GM19328 (cell line): ENCODE measurements at regions not wholly inside any gene's neighbourhood (a gene's known extent, or its start where the extent isn't known, plus 50 kb on each side); places are given as distances from the start of the nearest gene placed in this dataset.

Experiments
- ATAC-seq: cut with Tn5 transposase; IDR thresholded peaks from one replicate; pipeline ENCODE4 v1.9.1; 2021; ENCODE audit warnings: mild to moderate bottlenecking, moderate library complexity; ENCODE audit not compliant: unreplicated experiment

- no peak for ATAC-seq
These were observed 1383.1 kb upstream of the ADGRL2 start for GRCh38 chr1:80417671-80418070.

GRCh38 chr1:80413969-80414368 is 1386.8 kb upstream of the ADGRL2 start:
- ATAC-seq = no peak

- ATAC-seq = no peak
These were observed 1390.5 kb upstream of the ADGRL2 start for GRCh38 chr1:80410233-80410632.

GRCh38 chr1:80403471-80403893 is 1397.0 kb upstream of the ADGRL4 start:
- ATAC-seq = no peak

GRCh38 chr1:80402625-80403024 is 1396.1 kb upstream of the ADGRL4 start:
- ATAC-seq = no peak

GRCh38 chr1:80401757-80402156 is 1395.2 kb upstream of the ADGRL4 start:
- no peak for ATAC-seq

GRCh38 chr1:80392529-80392928 is 1386.0 kb upstream of the ADGRL4 start:
- no peak for ATAC-seq

GRCh38 chr1:80385650-80386049 is 1379.1 kb upstream of the ADGRL4 start:
- no peak for ATAC-seq

GRCh38 chr1:80384959-80385358 is 1378.4 kb upstream of the ADGRL4 start:
- ATAC-seq = no peak

GRCh38 chr1:80384083-80384830 is 1377.7 kb upstream of the ADGRL4 start:
- no peak for ATAC-seq

- ATAC-seq = no peak
These were observed 1369.1 kb upstream of the ADGRL4 start for GRCh38 chr1:80375662-80376061.

GRCh38 chr1:80375109-80375508 is 1368.6 kb upstream of the ADGRL4 start:
- ATAC-seq = no peak

GRCh38 chr1:80369780-80370179 is 1363.2 kb upstream of the ADGRL4 start:
- ATAC-seq = no peak

GRCh38 chr1:80367058-80367457 is 1360.5 kb upstream of the ADGRL4 start:
- no peak for ATAC-seq

- no peak for ATAC-seq
These were observed 1359.0 kb upstream of the ADGRL4 start for GRCh38 chr1:80365359-80366021.

- ATAC-seq = no peak
These were observed 1357.4 kb upstream of the ADGRL4 start for GRCh38 chr1:80363689-80364475.

- no peak for ATAC-seq
These were observed 1353.1 kb upstream of the ADGRL4 start for GRCh38 chr1:80359666-80360065.

- no peak for ATAC-seq
These were observed 1342.7 kb upstream of the ADGRL4 start for GRCh38 chr1:80349218-80349617.

GRCh38 chr1:80341021-80341420 is 1334.5 kb upstream of the ADGRL4 start:
- ATAC-seq = no peak

- ATAC-seq = no peak
These were observed 1311.6 kb upstream of the ADGRL4 start for GRCh38 chr1:80318108-80318507.

- no peak for ATAC-seq
These were observed 1304.2 kb upstream of the ADGRL4 start for GRCh38 chr1:80310703-80311245.
